IPS DF 19.7 (cell line): ENCODE measurements at regions not wholly inside any gene's neighbourhood (a gene's known extent, or its start where the extent isn't known, plus 50 kb on each side); places are given as distances from the start of the nearest gene placed in this dataset.

Experiments used
- DNase-seq: peaks from one replicate; pipeline ENCODE4 v3.0.0-alpha.2; 2013; ENCODE audit warnings: low read depth, low spot score

DNA sequence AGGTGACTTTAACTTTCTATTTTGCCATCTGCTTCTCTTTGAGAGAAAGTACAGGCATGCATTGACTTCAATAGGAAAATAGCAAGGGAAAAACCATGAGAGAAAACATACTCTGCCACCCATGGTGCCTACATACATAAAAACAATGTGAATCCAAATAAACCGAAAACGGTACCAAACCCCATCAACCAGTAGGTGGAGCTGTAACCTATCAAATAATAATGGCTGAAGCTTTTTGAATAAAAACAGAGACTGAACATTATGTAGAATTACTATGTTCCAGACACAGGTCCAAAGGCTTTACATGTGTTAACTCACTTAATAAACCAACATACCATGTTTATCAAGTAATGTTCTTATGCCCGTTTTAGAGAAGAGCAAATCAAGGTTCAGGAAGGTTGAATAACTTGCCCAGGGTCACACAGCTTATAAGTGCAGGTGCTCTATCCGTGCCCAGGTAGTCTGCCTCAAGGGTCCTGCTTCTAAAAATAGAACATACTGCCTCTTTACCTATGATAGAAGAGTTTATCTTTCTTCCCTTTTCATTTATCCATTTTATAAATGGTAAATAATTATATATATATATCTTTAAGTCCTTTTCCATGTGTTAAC, 293.9 kb upstream of the SYT4 start:
- no peak for DNase-seq

GRCh38 chr18:43572163-43572562, 294.9 kb upstream of the SYT4 start:
- DNase-seq, result no peak

DNA sequence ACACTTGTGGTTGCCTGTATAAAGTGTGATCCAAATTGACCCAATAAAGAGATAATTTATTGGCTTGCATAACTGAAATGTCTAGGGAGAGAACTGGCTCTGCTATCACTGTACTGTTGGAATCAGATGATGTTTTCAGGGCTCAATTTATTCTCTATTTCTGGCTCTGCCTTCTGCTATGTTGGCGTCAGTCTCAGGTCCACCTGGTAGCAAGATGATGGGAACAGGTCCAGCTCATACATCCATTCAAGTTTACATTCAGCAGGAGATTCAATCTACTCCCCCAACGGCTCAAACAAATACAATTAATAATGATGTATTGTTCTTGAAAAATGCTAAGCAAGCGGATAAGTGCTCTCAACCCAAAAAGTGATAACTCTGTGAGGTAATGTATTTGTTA, 297.7 kb upstream of the SYT4 start:
- no peak for DNase-seq

DNA sequence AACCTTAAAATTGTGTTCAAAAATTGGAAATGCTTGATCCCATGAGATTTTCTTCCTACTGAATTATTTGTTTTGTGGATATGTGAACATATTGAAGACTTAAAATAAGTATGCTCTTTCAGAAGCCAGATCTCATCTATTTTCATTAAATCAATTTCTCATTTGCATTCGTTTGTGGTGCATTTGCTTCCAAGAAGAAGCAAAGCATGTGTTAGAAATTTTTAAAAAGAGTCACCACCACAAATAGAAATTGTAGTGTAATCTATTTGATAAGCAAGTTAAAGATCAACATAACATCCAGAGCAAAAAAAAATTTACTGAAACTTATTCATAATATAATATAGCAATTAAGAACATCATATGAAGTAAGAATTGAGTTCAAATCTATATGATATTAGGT, 300.9 kb upstream of the SYT4 start:
- DNase-seq, result no peak

GRCh38 chr18:43578706-43579105, 301.4 kb upstream of the SYT4 start:
- DNase-seq, result no peak

DNA sequence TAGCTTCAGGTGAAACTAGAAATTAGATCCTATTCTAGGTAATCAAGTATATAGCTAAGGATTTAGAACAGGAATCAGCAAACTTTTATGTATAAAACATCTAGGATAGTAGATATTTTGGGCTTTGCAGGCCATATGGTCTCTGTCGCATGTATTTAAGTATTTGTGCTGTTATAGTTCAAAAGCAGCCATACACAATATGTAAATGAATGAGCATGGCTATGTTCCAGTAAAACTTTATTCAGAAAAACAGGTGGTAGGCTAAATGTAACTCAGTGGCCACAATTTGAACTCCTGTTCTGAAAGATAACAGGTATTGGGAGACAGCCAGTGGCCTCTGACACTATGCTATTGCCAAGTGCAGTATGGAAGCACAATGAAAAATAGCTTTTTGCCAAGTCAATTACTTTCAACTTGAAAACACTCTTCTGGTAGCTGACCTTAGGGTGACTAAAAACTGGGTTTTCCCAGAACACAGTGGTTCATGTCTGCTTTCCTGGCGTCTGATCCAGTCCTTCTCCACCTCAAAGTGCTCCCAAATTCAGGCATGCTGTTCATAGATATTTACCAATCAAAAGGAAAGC, 304.7 kb upstream of the SYT4 start:
- no peak for DNase-seq

- DNase-seq, result no peak
Observed at GRCh38 chr18:43587538-43588153, 310.4 kb upstream of the SYT4 start.

DNA sequence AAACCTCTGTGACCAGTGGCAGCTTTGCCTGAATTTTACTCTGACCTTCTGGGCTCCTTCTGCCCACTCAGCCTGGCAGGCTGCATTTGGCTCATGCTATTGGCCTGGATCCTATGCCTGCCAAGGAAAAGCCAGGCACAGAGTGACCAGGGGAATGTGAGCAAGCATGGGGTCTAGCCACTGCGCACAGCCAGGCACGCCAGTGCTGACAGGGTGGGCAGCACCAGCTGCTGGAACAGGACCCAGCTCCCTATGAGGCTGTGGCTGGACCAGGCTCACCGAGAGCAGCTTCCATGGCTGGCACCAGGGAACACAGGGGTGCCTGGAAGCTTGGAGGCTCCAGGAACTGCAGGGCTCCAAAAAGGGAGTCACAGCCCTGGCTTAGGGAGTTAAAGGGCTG, 311.5 kb upstream of the SYT4 start:
- no peak for DNase-seq

GRCh38 chr18:43589611-43590151, 312.4 kb upstream of the SYT4 start:
- DNase-seq, result no peak

GRCh38 chr18:43590182-43590903, 313.1 kb upstream of the SYT4 start:
- no peak for DNase-seq

GRCh38 chr18:43592269-43592668, 315.0 kb upstream of the SYT4 start:
- DNase-seq, result no peak

- no peak for DNase-seq
Observed at GRCh38 chr18:43596105-43596712, 318.9 kb upstream of the SYT4 start.

- DNase-seq, result no peak
Observed at GRCh38 chr18:43601432-43601831, 324.1 kb upstream of the SYT4 start.

- DNase-seq, result no peak
Observed at GRCh38 chr18:43605224-43605623, 327.9 kb upstream of the SYT4 start.

DNA sequence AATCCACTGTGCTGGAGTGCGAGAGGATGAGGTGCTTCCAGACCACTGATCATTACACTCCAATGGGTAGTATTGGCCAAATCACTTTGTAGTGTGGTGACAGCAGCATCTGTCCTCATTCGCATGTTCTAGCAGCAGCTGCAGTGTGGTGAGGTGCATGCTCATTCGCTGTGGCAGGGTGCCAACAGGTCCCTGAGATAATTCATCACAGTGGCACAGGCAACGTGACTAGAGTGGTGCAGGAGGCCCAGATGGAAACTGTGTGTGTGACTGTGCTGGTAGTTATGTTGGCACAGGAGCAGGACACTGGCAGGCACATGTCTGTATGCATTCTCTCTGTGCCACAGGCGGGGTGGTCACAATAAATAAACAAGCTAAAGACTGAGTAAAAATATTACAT, 329.5 kb upstream of the SYT4 start:
- no peak for DNase-seq

DNA sequence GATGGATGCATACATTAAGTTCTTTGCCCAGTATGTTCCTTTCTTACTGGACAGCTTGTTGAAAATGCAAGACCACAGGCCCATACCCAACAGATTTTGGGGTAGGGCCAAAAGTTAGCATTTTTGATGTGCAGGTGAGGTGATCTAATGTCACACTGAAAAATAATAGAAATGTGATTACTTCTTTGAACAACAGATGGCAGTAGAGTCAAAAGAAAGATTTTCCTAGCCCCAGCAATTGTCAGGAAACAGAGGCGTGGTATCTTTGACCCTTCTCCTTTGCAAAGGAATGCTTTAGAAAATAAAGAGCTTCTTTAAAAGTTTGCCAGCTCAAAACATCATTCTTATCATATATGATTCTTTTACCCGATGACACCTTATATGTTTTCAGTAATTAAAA, 343.6 kb upstream of the SYT4 start:
- DNase-seq, result no peak

GRCh38 chr18:43622024-43622423, 344.7 kb upstream of the SYT4 start:
- DNase-seq, result no peak

DNA sequence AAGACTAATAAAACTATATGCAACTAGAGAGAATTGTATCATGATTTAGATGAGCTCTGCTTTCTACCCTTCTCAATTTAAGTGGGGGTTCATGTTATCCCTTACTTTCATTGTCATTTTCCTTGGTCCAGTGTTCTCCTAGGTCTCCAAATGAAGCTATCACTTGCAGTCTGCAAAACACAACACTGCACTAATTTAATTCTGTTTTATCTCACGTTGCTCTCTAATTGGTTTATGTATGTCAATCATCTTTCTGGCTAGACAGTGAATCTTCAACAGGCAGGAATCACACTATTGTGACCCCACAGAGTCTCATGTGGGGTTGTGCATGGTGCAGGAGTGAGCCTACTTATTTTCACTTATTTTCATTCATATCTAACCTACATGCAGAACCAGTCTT, 348.3 kb upstream of the SYT4 start:
- no peak for DNase-seq

DNA sequence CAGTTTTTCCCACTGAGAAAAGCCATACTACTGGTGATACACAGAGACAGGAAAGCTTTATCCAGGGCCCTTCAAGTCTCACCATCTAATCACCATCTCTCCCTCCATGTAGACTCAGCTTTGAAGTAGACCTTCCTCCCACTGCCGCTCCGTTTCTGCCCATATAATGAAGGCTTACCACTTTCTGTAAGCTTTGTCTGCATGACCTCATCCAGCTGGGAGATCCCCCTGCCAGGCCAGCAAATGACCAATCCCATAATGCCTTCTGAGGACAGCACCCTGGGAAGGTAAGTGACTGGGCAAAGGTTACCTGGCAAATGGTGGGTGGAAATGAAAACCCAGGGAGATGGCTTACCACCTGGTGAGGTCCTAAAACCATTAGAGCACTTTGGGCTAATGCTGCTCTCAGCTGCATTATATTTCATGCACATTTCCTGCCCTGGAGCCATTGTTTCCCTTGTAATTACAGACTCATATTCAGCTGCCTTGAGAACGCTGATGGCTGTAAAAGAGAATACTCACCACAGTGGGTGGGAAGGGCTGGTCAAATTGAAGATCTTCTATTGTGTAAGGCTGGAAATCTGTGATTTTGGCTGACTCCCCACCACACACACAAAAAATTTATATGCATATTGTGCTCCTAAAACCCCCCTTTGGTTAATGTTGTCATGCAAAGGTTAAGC, 350.7 kb upstream of the SYT4 start:
- no peak for DNase-seq

- DNase-seq, result no peak
Observed at GRCh38 chr18:43634994-43635393, 357.7 kb upstream of the SYT4 start.

- no peak for DNase-seq
Observed at GRCh38 chr18:43635397-43635796, 358.1 kb upstream of the SYT4 start.
